ENCODE measurements at regions not wholly inside any gene's neighbourhood (a gene's known extent, or its start where the extent isn't known, plus 50 kb on each side); places are given as distances from the start of the nearest gene placed in this dataset.

- TF ChIP-seq, protein P1, sequence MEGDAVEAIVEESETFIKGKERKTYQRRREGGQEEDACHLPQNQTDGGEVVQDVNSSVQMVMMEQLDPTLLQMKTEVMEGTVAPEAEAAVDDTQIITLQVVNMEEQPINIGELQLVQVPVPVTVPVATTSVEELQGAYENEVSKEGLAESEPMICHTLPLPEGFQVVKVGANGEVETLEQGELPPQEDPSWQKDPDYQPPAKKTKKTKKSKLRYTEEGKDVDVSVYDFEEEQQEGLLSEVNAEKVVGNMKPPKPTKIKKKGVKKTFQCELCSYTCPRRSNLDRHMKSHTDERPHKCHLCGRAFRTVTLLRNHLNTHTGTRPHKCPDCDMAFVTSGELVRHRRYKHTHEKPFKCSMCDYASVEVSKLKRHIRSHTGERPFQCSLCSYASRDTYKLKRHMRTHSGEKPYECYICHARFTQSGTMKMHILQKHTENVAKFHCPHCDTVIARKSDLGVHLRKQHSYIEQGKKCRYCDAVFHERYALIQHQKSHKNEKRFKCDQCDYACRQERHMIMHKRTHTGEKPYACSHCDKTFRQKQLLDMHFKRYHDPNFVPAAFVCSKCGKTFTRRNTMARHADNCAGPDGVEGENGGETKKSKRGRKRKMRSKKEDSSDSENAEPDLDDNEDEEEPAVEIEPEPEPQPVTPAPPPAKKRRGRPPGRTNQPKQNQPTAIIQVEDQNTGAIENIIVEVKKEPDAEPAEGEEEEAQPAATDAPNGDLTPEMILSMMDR (conservative IDR thresholded peaks at IDR 0.05; ENCODE audit: low read length) = no peak
- no peak for TF ChIP-seq EZH2phosphoT487 (IDR thresholded peaks at IDR 0.05; ENCODE audit: borderline replicate concordance, low read depth, low read length)
Measured at GRCh38 chr2:209181984-209182383, 241.9 kb upstream of the MAP2 start.
